CD14-positive monocyte (primary cell): ENCODE measurements at regions not wholly inside any gene's neighbourhood (a gene's known extent, or its start where the extent isn't known, plus 50 kb on each side); places are given as distances from the start of the nearest gene placed in this dataset.

Experiments used
- DNase-seq, 3 donors: peaks; one replicate each; pipeline ENCODE4 v3.0.0-alpha.2; 2011 to 2022
- H2AFZ ChIP-seq: 2 replicates; pipeline ENCODE4 v1.6.0; 2012; ENCODE audit warnings: mild to moderate bottlenecking, low read depth, low read length, inconsistent platforms; ENCODE audit not compliant: insufficient read depth, poor library complexity, severe bottlenecking
- H3K27ac ChIP-seq, 2 donors: 1 replicate in 1 of 2; 2 replicates in 1 of 2; pipeline ENCODE4 v1.5.1; 2012 to 2013; ENCODE audit warnings: low read length in 2 of 2, control low read depth in 1 of 2, inconsistent platforms in 1 of 2, low read depth in 1 of 2, mild to moderate bottlenecking in 1 of 2
- H3K27me3 ChIP-seq, 2 donors: one replicate each; pipeline versions ENCODE4 v1.6.0 to v1.6.1; 2011 to 2013; ENCODE audit warnings: low read length in 2 of 2; ENCODE audit not compliant: control insufficient read depth in 2 of 2, insufficient read depth in 2 of 2
- H3K36me3 ChIP-seq, 2 donors: replicated peaks in 1 of 2; 1 replicate in 1 of 2; 2 replicates in 1 of 2; pipeline versions ENCODE4 v1.5.1 to v1.6.1; 2012 to 2013; ENCODE audit warnings: low read length in 2 of 2, control low read depth in 1 of 2, inconsistent platforms in 1 of 2, mild to moderate bottlenecking in 1 of 2; ENCODE audit not compliant: insufficient read depth in 2 of 2, control insufficient read depth in 1 of 2
- H3K4me1 ChIP-seq, 2 donors: 1 replicate in 1 of 2; 2 replicates in 1 of 2; pipeline versions ENCODE4 v1.5.1 to v1.6.1; 2012 to 2013; ENCODE audit warnings: low read length in 2 of 2, control low read depth in 1 of 2, inconsistent platforms in 1 of 2, mild to moderate bottlenecking in 1 of 2, moderate library complexity in 1 of 2; ENCODE audit not compliant: insufficient read depth in 2 of 2, control insufficient read depth in 1 of 2
- H3K4me2 ChIP-seq: replicated peaks from 2 replicates; pipeline ENCODE3; 2012; ENCODE audit warnings: low read length, moderate library complexity, mild to moderate bottlenecking; ENCODE audit not compliant: poor library complexity, severe bottlenecking; ENCODE audit errors: extremely low read depth
- H3K4me3 ChIP-seq, 3 experiments: fragments of 200-600 bp in 1 of 3; sonication (generic) in 1 of 3; replicated peaks in 1 of 3; 1 replicate in 2 of 3; 2 replicates in 1 of 3; pipeline ENCODE4 v1.5.1; 2011 to 2013; ENCODE audit warnings: low read length in 3 of 3, mild to moderate bottlenecking in 3 of 3, control low read depth in 2 of 3, low read depth in 2 of 3, inconsistent platforms in 1 of 3, moderate library complexity in 1 of 3
- H3K79me2 ChIP-seq: 2 replicates; pipeline ENCODE4 v1.6.0; 2012; ENCODE audit warnings: mild to moderate bottlenecking, control low read depth, inconsistent platforms, low read length, moderate library complexity; ENCODE audit not compliant: insufficient read depth
- H3K9ac ChIP-seq: 2 replicates; pipeline ENCODE4 v1.6.0; 2017; ENCODE audit warnings: low read length, mild to moderate bottlenecking; ENCODE audit not compliant: insufficient read depth, poor library complexity, severe bottlenecking
- H3K9me3 ChIP-seq, 2 donors: replicated peaks in 1 of 2; 1 replicate in 1 of 2; 2 replicates in 1 of 2; pipeline versions ENCODE4 v1.5.1 to v1.6.1; 2012 to 2013; ENCODE audit warnings: low read length in 2 of 2, control low read depth in 1 of 2; ENCODE audit not compliant: control insufficient read depth in 1 of 2, insufficient read depth in 1 of 2
- H4K20me1 ChIP-seq: 2 replicates; pipeline ENCODE4 v1.6.0; 2012; ENCODE audit warnings: mild to moderate bottlenecking, low read length, control low read depth, moderate library complexity; ENCODE audit not compliant: insufficient read depth
- H3K27ac Mint-ChIP-seq, 7 donors: one replicate each; pipeline ENCODE4 v1.8.0; 2020; ENCODE audit warnings: mild to moderate bottlenecking in 7 of 7, mixed read lengths in 7 of 7, moderate library complexity in 6 of 7, inconsistent platforms in 2 of 7
- H3K27me3 Mint-ChIP-seq, 3 donors: one replicate each; pipeline ENCODE4 v1.8.0; 2021 to 2022; ENCODE audit warnings: low read depth in 3 of 3, mild to moderate bottlenecking in 3 of 3, mixed read lengths in 3 of 3, moderate library complexity in 3 of 3, inconsistent platforms in 1 of 3
- H3K36me3 Mint-ChIP-seq, 2 donors: one replicate each; pipeline ENCODE4 v1.8.0; 2020; ENCODE audit warnings: mixed read lengths in 2 of 2, inconsistent platforms in 1 of 2, mild to moderate bottlenecking in 1 of 2
- H3K4me1 Mint-ChIP-seq: one replicate; pipeline ENCODE4 v1.8.0; 2020; ENCODE audit warnings: mild to moderate bottlenecking, mixed read lengths
- H3K4me3 Mint-ChIP-seq, 2 donors: one replicate each; pipeline ENCODE4 v1.8.0; 2020; ENCODE audit warnings: mild to moderate bottlenecking in 2 of 2, mixed read lengths in 2 of 2, moderate library complexity in 1 of 2
- H3K9me3 Mint-ChIP-seq, 7 donors: one replicate each; pipeline ENCODE4 v1.8.0; 2020 to 2022; ENCODE audit warnings: mixed read lengths in 7 of 7, mild to moderate bottlenecking in 6 of 7, moderate library complexity in 6 of 7, inconsistent platforms in 2 of 7
- WGBS: methylation state at CpG from one replicate; pipeline ENCODE4 v1.1.5; 2013; ENCODE audit warnings: missing lambda C conversion rate; ENCODE audit not compliant: insufficient coverage; 5-methylcytosine and 5-hydroxymethylcytosine counted together
- intact Hi-C, 2 donors: fragments of 100-400 bp; cut with micrococcal nuclease; formaldehyde crosslinking; loops; one replicate each; pipeline versions ENCODE4 v1.15.0 to v1.15.1; 2023
- TF ChIP-seq, protein P1 (sequence below): fragments of 200-600 bp; IDR thresholded peaks from one replicate; pipeline ENCODE4 v1.8.0; 2022; ENCODE audit warnings: antibody characterized with exemption, mild to moderate bottlenecking

DNA sequence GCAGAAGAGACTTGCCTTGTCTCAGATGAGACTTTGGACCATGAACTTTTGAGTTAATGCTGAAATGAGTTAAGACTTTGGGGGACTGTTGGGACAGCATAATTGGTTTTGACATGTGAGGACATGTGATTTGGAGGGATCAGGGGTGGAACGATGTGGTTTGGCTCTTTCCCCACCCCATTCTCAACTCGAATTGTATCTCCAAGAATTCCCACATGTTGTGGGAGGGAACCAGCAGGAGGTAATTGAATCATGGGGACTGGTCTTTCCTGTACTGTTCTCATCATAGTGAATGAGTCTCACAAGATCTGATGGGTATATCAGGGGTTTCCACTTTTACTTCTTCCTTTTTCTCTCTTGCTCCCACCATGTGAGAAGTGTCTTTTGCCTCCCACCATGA, 229.7 kb upstream of the KCND2 start:
- DNase-seq, result no peak
- H3K27me3 Mint-ChIP-seq, result peaks cover 0 to 2% (median 0%) of the 10 kb centered on the region in 3 donors
- peaks cover 0 to 7% (median 5%) of the 10 kb centered on the region in 7 donors for H3K9me3 Mint-ChIP-seq
- H4K20me1 ChIP-seq, result no peaks in the 10 kb centered on the region
- H3K79me2 ChIP-seq, result no peaks in the 10 kb centered on the region
- no peak overlapping the region for H3K4me3 ChIP-seq
- no peaks in the 10 kb centered on the region for H3K4me1 ChIP-seq
- H3K36me3 Mint-ChIP-seq, result no peaks in the 10 kb centered on the region
- H3K27ac Mint-ChIP-seq, result peak overlapping the region in 1 of 7 donors; percentile 3
- H3K9me3 ChIP-seq, result peaks cover 0 to 14% of the 10 kb centered on the region in 2 donors
- no peak overlapping the region for H2AFZ ChIP-seq
- no peak overlapping the region for H3K9ac ChIP-seq
- WGBS, result no CpG with 5 or more reads among the region's 2 CpGs
- H3K4me2 ChIP-seq, result no peak overlapping the region
- no peaks in the 10 kb centered on the region for H3K4me1 Mint-ChIP-seq
- H3K36me3 ChIP-seq, result no peaks in the 10 kb centered on the region
- no peak overlapping the region for H3K27ac ChIP-seq
- no peaks in the 10 kb centered on the region for H3K27me3 ChIP-seq
- intact Hi-C loops, result no loop called here
- TF ChIP-seq, protein P1, sequence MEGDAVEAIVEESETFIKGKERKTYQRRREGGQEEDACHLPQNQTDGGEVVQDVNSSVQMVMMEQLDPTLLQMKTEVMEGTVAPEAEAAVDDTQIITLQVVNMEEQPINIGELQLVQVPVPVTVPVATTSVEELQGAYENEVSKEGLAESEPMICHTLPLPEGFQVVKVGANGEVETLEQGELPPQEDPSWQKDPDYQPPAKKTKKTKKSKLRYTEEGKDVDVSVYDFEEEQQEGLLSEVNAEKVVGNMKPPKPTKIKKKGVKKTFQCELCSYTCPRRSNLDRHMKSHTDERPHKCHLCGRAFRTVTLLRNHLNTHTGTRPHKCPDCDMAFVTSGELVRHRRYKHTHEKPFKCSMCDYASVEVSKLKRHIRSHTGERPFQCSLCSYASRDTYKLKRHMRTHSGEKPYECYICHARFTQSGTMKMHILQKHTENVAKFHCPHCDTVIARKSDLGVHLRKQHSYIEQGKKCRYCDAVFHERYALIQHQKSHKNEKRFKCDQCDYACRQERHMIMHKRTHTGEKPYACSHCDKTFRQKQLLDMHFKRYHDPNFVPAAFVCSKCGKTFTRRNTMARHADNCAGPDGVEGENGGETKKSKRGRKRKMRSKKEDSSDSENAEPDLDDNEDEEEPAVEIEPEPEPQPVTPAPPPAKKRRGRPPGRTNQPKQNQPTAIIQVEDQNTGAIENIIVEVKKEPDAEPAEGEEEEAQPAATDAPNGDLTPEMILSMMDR, result no peak
- H3K4me3 Mint-ChIP-seq, result no peak overlapping the region

DNA sequence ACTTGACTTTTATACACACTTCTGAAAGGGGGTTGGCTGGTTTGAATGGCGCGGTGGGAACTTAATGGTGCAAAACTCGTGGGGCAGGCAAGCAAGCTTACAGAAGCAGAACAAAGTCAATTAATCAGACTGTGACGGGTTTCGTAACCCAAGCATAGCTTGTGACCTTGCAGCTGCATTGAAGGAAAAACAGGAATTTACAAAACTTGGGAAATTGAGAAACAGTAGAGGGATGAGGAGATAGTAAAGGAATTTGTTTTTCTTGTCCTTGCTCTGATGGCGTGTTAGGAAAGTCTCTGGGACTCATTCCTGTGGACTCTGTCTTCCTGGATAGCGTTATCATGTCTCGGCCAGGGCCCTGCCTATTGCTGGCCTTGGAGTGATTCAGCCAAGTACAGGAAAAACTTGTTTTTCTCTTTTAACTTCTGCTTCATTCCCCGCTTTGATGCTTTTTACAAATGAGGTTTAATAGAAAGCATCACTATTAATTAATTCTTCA, 220.0 kb upstream of the KCND2 start:
- intact Hi-C loops, result no loop called here
- no peaks in the 10 kb centered on the region for H3K4me1 Mint-ChIP-seq

More for the DNA sequence above, 220.0 kb upstream of the KCND2 start:
- no peaks in the 10 kb centered on the region for H3K36me3 ChIP-seq
- no peaks in the 10 kb centered on the region for H4K20me1 ChIP-seq
- Mint-ChIP-seq H3K27me3 (no peaks in the 10 kb centered on the region), H3K27ac (peak overlapping the region in 2 of 7 donors; percentile 10 to 13), H3K36me3 (no peaks in the 10 kb centered on the region), H3K9me3 (peaks cover 0 to 9% (median 4%) of the 10 kb centered on the region in 7 donors), H3K4me3 (no peak overlapping the region)
- no peaks in the 10 kb centered on the region for H3K27me3 ChIP-seq
- H3K4me2 ChIP-seq, result no peak overlapping the region
- H3K4me3 ChIP-seq, result no peak overlapping the region
- H3K9ac ChIP-seq, result no peak overlapping the region
- no peaks in the 10 kb centered on the region for H3K4me1 ChIP-seq
- 58% methylated on average over 8 of the region's 9 CpGs for WGBS
- no peaks in the 10 kb centered on the region for H3K79me2 ChIP-seq
- DNase-seq, result peak in 2 of 3 donors; percentile 16 to 34
- TF ChIP-seq, protein P1, result no peak
- no peak overlapping the region for H3K27ac ChIP-seq
- peaks cover 13 to 18% of the 10 kb centered on the region in 2 donors for H3K9me3 ChIP-seq
- H2AFZ ChIP-seq, result no peak overlapping the region
